DMS153 treated with DMSO at 0.1 percent for 48 hours (cell line): ENCODE measurements at regions not wholly inside any gene's neighbourhood (a gene's known extent, or its start where the extent isn't known, plus 50 kb on each side); places are given as distances from the start of the nearest gene placed in this dataset.

Experiments used
- DNase-seq: peaks from one replicate; lab custom pipeline; 2025; ENCODE audit not compliant: unreplicated experiment; lab: John Stamatoyannopoulos, UW

DNA sequence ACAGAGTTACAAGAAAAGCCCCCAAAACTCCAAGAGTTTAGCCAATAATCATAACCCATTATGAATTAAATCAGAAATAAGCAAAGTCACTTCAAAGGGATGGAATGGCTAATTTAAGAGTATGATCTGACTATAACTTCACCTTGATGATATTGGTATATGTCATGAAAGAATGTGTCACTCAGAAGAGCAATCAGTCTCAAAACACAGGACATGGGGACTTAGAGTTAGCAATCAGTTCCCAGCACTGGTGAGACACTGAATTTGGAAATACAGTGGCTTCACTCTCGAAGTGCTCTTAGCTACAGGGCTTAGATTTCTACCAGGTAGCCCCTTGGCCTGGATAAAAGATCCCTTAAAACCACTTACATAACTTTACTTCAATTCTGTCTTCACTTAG lies 65.7 kb upstream of the EXOC1L start:
- DNase-seq, result no peak

DNA sequence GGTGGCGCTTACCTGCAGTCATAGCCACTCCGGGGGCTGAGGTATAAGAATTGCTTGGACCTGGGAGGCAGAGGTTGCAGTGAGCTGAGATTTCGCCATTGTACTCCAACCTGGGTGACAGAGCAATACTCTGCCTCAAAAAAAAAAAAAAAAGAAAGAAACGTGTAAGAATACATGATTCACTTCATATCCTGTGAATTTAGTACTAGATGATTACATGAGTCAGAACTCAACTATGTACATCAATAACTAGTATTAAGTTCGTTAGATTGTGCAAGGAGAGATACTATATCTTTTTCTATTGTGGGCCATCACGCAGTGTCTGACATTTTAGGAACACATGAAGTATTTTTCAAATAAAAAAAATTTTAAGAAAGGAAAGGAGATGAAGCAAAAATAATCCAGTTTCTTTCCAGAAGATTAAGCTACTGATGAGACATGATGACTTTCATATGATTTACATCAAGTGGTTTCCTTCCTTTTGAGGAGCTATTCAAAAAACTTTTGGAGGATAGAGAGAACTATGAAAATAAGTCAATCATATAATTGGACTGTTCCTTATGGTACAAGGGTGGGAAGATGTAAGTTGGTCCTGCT lies 64.7 kb upstream of the EXOC1L start:
- no peak for DNase-seq

DNA sequence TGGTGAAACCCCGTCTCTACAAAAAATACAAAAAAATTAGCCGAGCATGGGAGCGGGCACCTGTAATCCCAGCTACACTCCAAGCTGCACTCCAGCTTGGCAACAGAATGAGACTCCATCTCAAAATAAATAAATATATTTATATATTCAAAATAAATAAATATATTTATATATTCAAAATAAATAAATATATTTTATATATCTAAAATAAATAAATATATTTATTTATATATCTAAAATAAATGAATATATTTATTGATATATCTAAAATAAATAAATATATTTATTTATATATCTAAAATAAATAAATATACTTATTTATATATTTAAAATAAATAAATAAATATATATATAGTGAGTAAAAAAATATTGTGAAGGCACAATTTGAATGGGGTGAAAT lies 63.4 kb upstream of the EXOC1L start:
- no peak for DNase-seq

GRCh38 chr4:55757356-55757952 lies 62.1 kb upstream of the EXOC1L start:
- DNase-seq, result no peak

GRCh38 chr4:55758066-55758465 lies 61.5 kb upstream of the EXOC1L start:
- no peak for DNase-seq

- peak; percentile 69 for DNase-seq
Measured at GRCh38 chr4:55758570-55758969, 61.0 kb upstream of the EXOC1L start.

DNA sequence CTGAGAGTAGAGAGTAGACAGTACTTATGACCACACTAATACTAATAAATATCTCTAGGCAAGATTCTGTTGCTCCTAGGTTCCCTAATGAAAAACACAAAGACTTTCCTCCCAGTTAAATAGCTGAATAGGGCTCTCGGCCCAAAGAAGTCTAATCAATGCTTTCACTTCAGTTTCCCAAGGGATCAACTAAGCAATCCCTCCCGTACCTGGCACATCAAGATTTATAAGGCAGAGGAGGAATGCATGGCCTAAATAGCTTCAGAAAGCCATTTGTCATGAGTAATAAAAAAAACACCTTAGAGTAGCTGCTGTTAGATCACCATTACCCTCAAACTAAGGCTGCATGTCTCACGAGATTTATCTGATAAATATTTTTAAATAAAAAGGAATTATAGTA lies 56.8 kb upstream of the EXOC1L start:
- no peak for DNase-seq

DNA sequence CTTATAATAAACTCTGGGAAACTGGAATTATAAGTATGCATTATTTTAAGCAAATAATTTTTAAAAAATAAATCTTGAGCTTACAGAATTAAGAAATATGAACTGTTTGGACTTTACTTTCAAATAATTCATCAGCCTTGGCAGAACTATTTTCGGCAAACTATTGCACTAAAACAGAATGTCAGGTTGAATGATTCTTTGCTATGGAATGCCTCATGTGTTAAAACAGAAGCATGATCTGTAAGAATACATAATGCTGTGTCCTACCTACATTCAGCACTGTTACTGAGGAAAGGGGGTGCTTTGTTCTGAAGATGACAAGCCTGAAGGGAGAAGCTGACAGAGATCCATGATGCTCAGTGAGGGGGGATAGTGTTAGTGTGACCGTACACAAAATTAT lies 55.6 kb upstream of the EXOC1L start:
- no peak for DNase-seq

- DNase-seq, result peak; percentile 66
Measured at GRCh38 chr4:55765070-55765469, 54.5 kb upstream of the EXOC1L start.

- DNase-seq, result no peak
Measured at GRCh38 chr4:55768291-55768690, 51.3 kb upstream of the EXOC1L start.
